Natural killer cell (primary cell): ENCODE measurements at regions not wholly inside any gene's neighbourhood (a gene's known extent, or its start where the extent isn't known, plus 50 kb on each side); places are given as distances from the start of the nearest gene placed in this dataset.

Source experiments
- ATAC-seq, 3 donors: fragments of 150-1000 bp in 2 of 3; fragments of 200-7000 bp in 1 of 3; cut with Tn5 transposase; 1 replicate in 1 of 3; 2 replicates in 2 of 3; pipeline ENCODE4 v1.10.0; 2021; ENCODE audit warnings: mild to moderate bottlenecking in 2 of 3, moderate library complexity in 2 of 3
- DNase-seq, 2 donors: peaks; one replicate each; pipeline versions ENCODE4 v3.0.0 to v3.0.0-alpha.2; 2013 to 2021; ENCODE audit warnings: mixed read lengths in 1 of 2
- H3K27ac ChIP-seq: one replicate; pipeline ENCODE4 v1.5.1; 2013; ENCODE audit warnings: mild to moderate bottlenecking, low read length
- H3K27me3 ChIP-seq: one replicate; pipeline ENCODE4 v1.6.1; 2013; ENCODE audit warnings: low read length; ENCODE audit not compliant: control insufficient read depth, insufficient read depth
- H3K36me3 ChIP-seq: one replicate; pipeline ENCODE4 v1.6.1; 2013; ENCODE audit warnings: low read length; ENCODE audit not compliant: control insufficient read depth, insufficient read depth
- H3K4me1 ChIP-seq: one replicate; pipeline ENCODE4 v1.6.1; 2013; ENCODE audit warnings: low read length; ENCODE audit not compliant: control insufficient read depth, insufficient read depth
- H3K4me3 ChIP-seq: one replicate; pipeline ENCODE4 v1.5.1; 2013; ENCODE audit warnings: low read length
- H3K9me3 ChIP-seq: one replicate; pipeline ENCODE4 v1.6.1; 2013; ENCODE audit warnings: low read length; ENCODE audit not compliant: control insufficient read depth, insufficient read depth
- H3K27ac Mint-ChIP-seq, 2 donors: one replicate each; pipeline ENCODE4 v1.8.0; 2022; ENCODE audit warnings: mild to moderate bottlenecking in 2 of 2, mixed read lengths in 2 of 2, moderate library complexity in 1 of 2
- H3K27me3 Mint-ChIP-seq, 2 donors: one replicate each; pipeline ENCODE4 v1.8.0; 2022; ENCODE audit warnings: low read depth in 2 of 2, mixed read lengths in 2 of 2
- H3K36me3 Mint-ChIP-seq: one replicate; pipeline ENCODE4 v1.8.0; 2022; ENCODE audit warnings: mixed read lengths
- H3K4me1 Mint-ChIP-seq, 2 donors: one replicate each; pipeline ENCODE4 v1.8.0; 2022; ENCODE audit warnings: mixed read lengths in 2 of 2
- H3K4me3 Mint-ChIP-seq: one replicate; pipeline ENCODE4 v1.8.0; 2022; ENCODE audit warnings: mild to moderate bottlenecking, moderate library complexity, mixed read lengths
- H3K9me3 Mint-ChIP-seq, 2 donors: one replicate each; pipeline ENCODE4 v1.8.0; 2022; ENCODE audit warnings: mixed read lengths in 2 of 2
- WGBS: methylation state at CpG from one replicate; pipeline ENCODE4 v1.1.7; 2013; ENCODE audit warnings: missing lambda C conversion rate; ENCODE audit not compliant: insufficient coverage; 5-methylcytosine and 5-hydroxymethylcytosine counted together
- intact Hi-C: fragments of 100-400 bp; cut with micrococcal nuclease; formaldehyde crosslinking; loops from one replicate; pipeline ENCODE4 v1.14.2; 2022
- TF ChIP-seq, protein P1 (sequence below): fragments of 200-600 bp; IDR thresholded peaks from one replicate; pipeline ENCODE4 v1.8.0; 2022; ENCODE audit warnings: antibody characterized with exemption

- no peak overlapping the region for H3K4me3 ChIP-seq
- DNase-seq (no peak), ATAC-seq (no peak)
- H3K36me3 ChIP-seq, result no peaks in the 10 kb centered on the region
- TF ChIP-seq, protein P1, sequence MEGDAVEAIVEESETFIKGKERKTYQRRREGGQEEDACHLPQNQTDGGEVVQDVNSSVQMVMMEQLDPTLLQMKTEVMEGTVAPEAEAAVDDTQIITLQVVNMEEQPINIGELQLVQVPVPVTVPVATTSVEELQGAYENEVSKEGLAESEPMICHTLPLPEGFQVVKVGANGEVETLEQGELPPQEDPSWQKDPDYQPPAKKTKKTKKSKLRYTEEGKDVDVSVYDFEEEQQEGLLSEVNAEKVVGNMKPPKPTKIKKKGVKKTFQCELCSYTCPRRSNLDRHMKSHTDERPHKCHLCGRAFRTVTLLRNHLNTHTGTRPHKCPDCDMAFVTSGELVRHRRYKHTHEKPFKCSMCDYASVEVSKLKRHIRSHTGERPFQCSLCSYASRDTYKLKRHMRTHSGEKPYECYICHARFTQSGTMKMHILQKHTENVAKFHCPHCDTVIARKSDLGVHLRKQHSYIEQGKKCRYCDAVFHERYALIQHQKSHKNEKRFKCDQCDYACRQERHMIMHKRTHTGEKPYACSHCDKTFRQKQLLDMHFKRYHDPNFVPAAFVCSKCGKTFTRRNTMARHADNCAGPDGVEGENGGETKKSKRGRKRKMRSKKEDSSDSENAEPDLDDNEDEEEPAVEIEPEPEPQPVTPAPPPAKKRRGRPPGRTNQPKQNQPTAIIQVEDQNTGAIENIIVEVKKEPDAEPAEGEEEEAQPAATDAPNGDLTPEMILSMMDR, result no peak
- WGBS, result 97% methylated on average over 2 of the region's 3 CpGs
- intact Hi-C loops, result no loop called here
- H3K27me3 ChIP-seq, result no peaks in the 10 kb centered on the region
- H3K4me1 ChIP-seq, result no peaks in the 10 kb centered on the region
- H3K36me3 Mint-ChIP-seq, result no peaks in the 10 kb centered on the region
- H3K27ac Mint-ChIP-seq, result no peak overlapping the region
- no peaks in the 10 kb centered on the region for H3K4me1 Mint-ChIP-seq
- H3K27ac ChIP-seq, result no peak overlapping the region
- H3K4me3 Mint-ChIP-seq, result no peak overlapping the region
- no peaks in the 10 kb centered on the region for H3K9me3 ChIP-seq
- H3K9me3 Mint-ChIP-seq, result peaks cover 0 to 2% of the 10 kb centered on the region in 2 donors
- no peaks in the 10 kb centered on the region for H3K27me3 Mint-ChIP-seq
These were observed 108.6 kb downstream of the NTMT2 start for GRCh38 chr1:170254371-170254770.

- no peak overlapping the region for H3K27ac Mint-ChIP-seq
- no peaks in the 10 kb centered on the region for H3K27me3 Mint-ChIP-seq
- WGBS, result 95% methylated on average over 5 of the region's 5 CpGs
- Histone ChIP-seq H3K4me1 (no peaks in the 10 kb centered on the region), H3K27ac (no peak overlapping the region), H3K36me3 (no peaks in the 10 kb centered on the region), H3K4me3 (no peak overlapping the region), H3K9me3 (no peaks in the 10 kb centered on the region), H3K27me3 (no peaks in the 10 kb centered on the region)
- no peaks in the 10 kb centered on the region for H3K36me3 Mint-ChIP-seq
- TF ChIP-seq, protein P1, result no peak
- DNase-seq, result no peak
- intact Hi-C loops, result no loop called here
- H3K4me3 Mint-ChIP-seq, result no peak overlapping the region
- ATAC-seq, result no peak
- H3K4me1 Mint-ChIP-seq, result no peaks in the 10 kb centered on the region
- peaks cover 0 to 4% of the 10 kb centered on the region in 2 donors for H3K9me3 Mint-ChIP-seq
These were observed 115.9 kb downstream of the NTMT2 start for GRCh38 chr1:170261669-170262068.

- H3K4me3 ChIP-seq, result no peak overlapping the region
- no peaks in the 10 kb centered on the region for H3K27me3 Mint-ChIP-seq
- H3K4me3 Mint-ChIP-seq, result no peak overlapping the region
- no peaks in the 10 kb centered on the region for H3K9me3 ChIP-seq
- TF ChIP-seq, protein P1, result no peak
- no peaks in the 10 kb centered on the region for H3K36me3 Mint-ChIP-seq
- no peak for ATAC-seq
- H3K27ac Mint-ChIP-seq, result no peak overlapping the region
- H3K9me3 Mint-ChIP-seq, result peaks cover 0 to 2% of the 10 kb centered on the region in 2 donors
- 83% methylated on average over 1 of the region's 2 CpGs for WGBS
- H3K27me3 ChIP-seq, result no peaks in the 10 kb centered on the region
- DNase-seq, result no peak
- H3K27ac ChIP-seq, result no peak overlapping the region
- H3K36me3 ChIP-seq, result no peaks in the 10 kb centered on the region
- H3K4me1 Mint-ChIP-seq, result no peaks in the 10 kb centered on the region
- H3K4me1 ChIP-seq, result no peaks in the 10 kb centered on the region
- intact Hi-C loops, result no loop called here
These were observed 116.6 kb downstream of the NTMT2 start for GRCh38 chr1:170262276-170262939.

DNA sequence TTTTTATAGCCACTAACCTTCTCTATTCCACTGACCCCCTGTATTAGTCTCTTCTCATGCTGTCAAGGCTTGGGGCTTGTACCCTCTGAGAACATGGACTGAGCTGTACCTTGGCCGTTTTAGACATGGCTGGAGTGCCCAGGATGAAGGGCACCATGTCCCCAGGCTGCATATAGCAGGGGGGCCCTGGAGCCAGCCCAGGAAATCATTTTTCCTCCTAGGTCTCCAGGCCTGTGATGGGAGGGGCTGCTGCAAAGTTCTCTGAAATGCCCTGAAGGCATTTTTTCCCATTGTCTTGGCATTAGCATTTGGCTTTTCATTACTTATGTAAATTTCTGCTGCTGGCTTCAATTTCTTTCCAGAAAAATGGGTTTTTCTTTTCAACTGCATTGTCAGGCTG is 119.5 kb downstream of the NTMT2 start:
- Histone ChIP-seq H3K36me3 (no peaks in the 10 kb centered on the region), H3K4me1 (no peaks in the 10 kb centered on the region), H3K27me3 (no peaks in the 10 kb centered on the region), H3K27ac (no peak overlapping the region), H3K9me3 (no peaks in the 10 kb centered on the region), H3K4me3 (no peak overlapping the region)
- WGBS, result 55% methylated on average over 1 of the region's 1 CpG
- Mint-ChIP-seq H3K4me3 (no peak overlapping the region), H3K27ac (no peak overlapping the region), H3K36me3 (no peaks in the 10 kb centered on the region), H3K9me3 (peaks cover 0 to 2% of the 10 kb centered on the region in 2 donors), H3K4me1 (no peaks in the 10 kb centered on the region), H3K27me3 (peaks cover 0 to 3% of the 10 kb centered on the region in 2 donors)
- no peak for ATAC-seq
- TF ChIP-seq, protein P1, result no peak
- intact Hi-C loops, result no loop called here
- DNase-seq, result no peak
